ENCODE measurements at regions not wholly inside any gene's neighbourhood (a gene's known extent, or its start where the extent isn't known, plus 50 kb on each side); places are given as distances from the start of the nearest gene placed in this dataset.

- Histone ChIP-seq H3K36me3 (ENCODE audit: control insufficient read depth in 2 of 3, insufficient read depth in 3 of 3, low read length in 3 of 3) (no peaks in the 10 kb centered on the region), H3K27me3 (ENCODE audit: control insufficient read depth, insufficient read depth, low read length) (no peaks in the 10 kb centered on the region), H3K9ac (ENCODE audit: low read length in 3 of 3) (no peak overlapping the region), H3K9me3 (ENCODE audit: control insufficient read depth in 2 of 3, insufficient read depth in 1 of 3, low read length in 3 of 3) (peaks cover 0 to 3% (median 0%) of the 10 kb centered on the region in 3 donors), H3K27ac (ENCODE audit: low read depth in 2 of 2, low read length in 2 of 2) (no peak overlapping the region), H3K4me1 (ENCODE audit: control insufficient read depth in 2 of 3, insufficient read depth in 2 of 3, low read depth in 1 of 3, low read length in 3 of 3) (no peaks in the 10 kb centered on the region), H3K4me3 (ENCODE audit: low read length in 3 of 3) (no peak overlapping the region)
- FAIRE-seq (no peak), DNase-seq (no peak)
- intact Hi-C loops (cut with DNase I), result no loop called here
- no peak for TF ChIP-seq CTCF (IDR thresholded peaks at IDR 0.05; ENCODE audit: borderline replicate concordance, extremely low read depth, insufficient read depth)
Measured at GRCh38 chr4:189049682-189050081, 891.0 kb upstream of the FRG1 start.

- Histone ChIP-seq H3K36me3 (ENCODE audit: control insufficient read depth in 2 of 3, insufficient read depth in 3 of 3, low read length in 3 of 3) (no peaks in the 10 kb centered on the region), H3K4me3 (ENCODE audit: low read length in 3 of 3) (peak overlapping the region in 2 of 3 donors; percentile 14 to 16), H3K4me1 (ENCODE audit: control insufficient read depth in 2 of 3, insufficient read depth in 2 of 3, low read depth in 1 of 3, low read length in 3 of 3) (no peaks in the 10 kb centered on the region), H3K9ac (ENCODE audit: low read length in 3 of 3) (no peak overlapping the region), H3K27ac (ENCODE audit: low read depth in 2 of 2, low read length in 2 of 2) (no peak overlapping the region), H3K9me3 (ENCODE audit: control insufficient read depth in 2 of 3, insufficient read depth in 1 of 3, low read length in 3 of 3) (peaks cover 0 to 3% (median 0%) of the 10 kb centered on the region in 3 donors), H3K27me3 (ENCODE audit: control insufficient read depth, insufficient read depth, low read length) (no peaks in the 10 kb centered on the region)
- TF ChIP-seq CTCF (IDR thresholded peaks at IDR 0.05; ENCODE audit: borderline replicate concordance, extremely low read depth, insufficient read depth), result no peak
- no peak for DNase-seq
- no peak for FAIRE-seq
- intact Hi-C loops (cut with DNase I), result no loop called here
Measured at GRCh38 chr4:189050643-189051042, 890.0 kb upstream of the FRG1 start.

- Histone ChIP-seq H3K4me1 (ENCODE audit: control insufficient read depth in 2 of 3, insufficient read depth in 2 of 3, low read depth in 1 of 3, low read length in 3 of 3) (no peaks in the 10 kb centered on the region), H3K4me3 (ENCODE audit: low read length in 3 of 3) (no peak overlapping the region), H3K9me3 (ENCODE audit: control insufficient read depth in 2 of 3, insufficient read depth in 1 of 3, low read length in 3 of 3) (peaks cover 0 to 2% (median 0%) of the 10 kb centered on the region in 3 donors), H3K27me3 (ENCODE audit: control insufficient read depth, insufficient read depth, low read length) (no peaks in the 10 kb centered on the region), H3K36me3 (ENCODE audit: control insufficient read depth in 2 of 3, insufficient read depth in 3 of 3, low read length in 3 of 3) (no peaks in the 10 kb centered on the region), H3K27ac (ENCODE audit: low read depth in 2 of 2, low read length in 2 of 2) (no peak overlapping the region), H3K9ac (ENCODE audit: low read length in 3 of 3) (no peak overlapping the region)
- TF ChIP-seq CTCF (IDR thresholded peaks at IDR 0.05; ENCODE audit: borderline replicate concordance, extremely low read depth, insufficient read depth), result no peak
- FAIRE-seq (no peak), DNase-seq (no peak)
- intact Hi-C loops (cut with DNase I), result no loop called here
Measured at GRCh38 chr4:189053621-189054020, 887.1 kb upstream of the FRG1 start.

GRCh38 chr4:189060104-189060503, 880.6 kb upstream of the FRG1 start:
- Histone ChIP-seq H3K27ac (ENCODE audit: low read depth in 2 of 2, low read length in 2 of 2) (no peak overlapping the region), H3K27me3 (ENCODE audit: control insufficient read depth, insufficient read depth, low read length) (no peaks in the 10 kb centered on the region), H3K9ac (ENCODE audit: low read length in 3 of 3) (no peak overlapping the region), H3K9me3 (ENCODE audit: control insufficient read depth in 2 of 3, insufficient read depth in 1 of 3, low read length in 3 of 3) (peaks cover 0 to 2% (median 0%) of the 10 kb centered on the region in 3 donors), H3K4me3 (ENCODE audit: low read length in 3 of 3) (no peak overlapping the region), H3K4me1 (ENCODE audit: control insufficient read depth in 2 of 3, insufficient read depth in 2 of 3, low read depth in 1 of 3, low read length in 3 of 3) (no peaks in the 10 kb centered on the region), H3K36me3 (ENCODE audit: control insufficient read depth in 2 of 3, insufficient read depth in 3 of 3, low read length in 3 of 3) (no peaks in the 10 kb centered on the region)
- intact Hi-C loops (cut with DNase I), result no loop called here
- FAIRE-seq (no peak), DNase-seq (no peak)
- no peak for TF ChIP-seq CTCF (IDR thresholded peaks at IDR 0.05; ENCODE audit: borderline replicate concordance, extremely low read depth, insufficient read depth)
